RWPE2 (cell line): ENCODE measurements at regions not wholly inside any gene's neighbourhood (a gene's known extent, or its start where the extent isn't known, plus 50 kb on each side); places are given as distances from the start of the nearest gene placed in this dataset.
"Not testable (repeated sequence)": the region's sequence is repeated elsewhere in the genome, so short reads cannot be mapped to it uniquely, and the experiment has no call there.

Experiments
- ATAC-seq: fragments of 200-7000 bp; cut with Tn5 transposase; 3 replicates; pipeline ENCODE4 v1.9.1; 2021; ENCODE audit warnings: low read depth
- DNase-seq: peaks from one replicate; pipeline ENCODE4 v3.0.0-alpha.2; 2020; ENCODE audit warnings: low spot score
- H3K27ac ChIP-seq: fragments of 450-650 bp; 2 replicates; pipeline ENCODE4 v1.5.1; 2017; ENCODE audit warnings: mild to moderate bottlenecking; ENCODE audit not compliant: poor library complexity, severe bottlenecking
- H3K27me3 ChIP-seq: fragments of 250-450 bp; sonication (Bioruptor Pico); 2 replicates; pipeline ENCODE4 v1.5.1; 2021; ENCODE audit warnings: mild to moderate bottlenecking, moderate library complexity; ENCODE audit not compliant: insufficient read depth, poor library complexity, severe bottlenecking
- H3K36me3 ChIP-seq: fragments of 250-450 bp; sonication (Bioruptor Pico); 2 replicates; pipeline ENCODE4 v1.5.1; 2020; ENCODE audit warnings: low read depth, mild to moderate bottlenecking, moderate library complexity
- H3K4me1 ChIP-seq: fragments of 250-450 bp; sonication (Bioruptor Pico); 2 replicates; pipeline ENCODE4 v1.5.1; 2021; ENCODE audit warnings: mild to moderate bottlenecking, moderate library complexity; ENCODE audit not compliant: insufficient read depth, poor library complexity, severe bottlenecking
- H3K4me3 ChIP-seq: fragments of 250-450 bp; sonication (Bioruptor Pico); 2 replicates; pipeline ENCODE4 v1.5.1; 2021; ENCODE audit warnings: mild to moderate bottlenecking, moderate library complexity; ENCODE audit not compliant: severe bottlenecking
- H3K9me3 ChIP-seq: fragments of 250-450 bp; sonication (Bioruptor Pico); 2 replicates; pipeline ENCODE4 v1.5.1; 2021; ENCODE audit warnings: mild to moderate bottlenecking, moderate library complexity; ENCODE audit not compliant: severe bottlenecking
- CTCF ChIP-seq: fragments of 450-650 bp; IDR thresholded peaks from one replicate; pipeline ENCODE4 v1.5.1; 2017; ENCODE audit warnings: mild to moderate bottlenecking, moderate library complexity; ENCODE audit not compliant: poor library complexity, severe bottlenecking

GRCh38 chr1:213697192-213697802, 290.5 kb upstream of the PROX1 start:
- Histone ChIP-seq H3K4me3 (no peak overlapping the region), H3K4me1 (no peaks in the 10 kb centered on the region), H3K9me3 (no peaks in the 10 kb centered on the region), H3K27me3 (no peaks in the 10 kb centered on the region), H3K27ac (no peak overlapping the region), H3K36me3 (no peaks in the 10 kb centered on the region)
- ATAC-seq: no peak
- no peak for DNase-seq
- no peak for TF ChIP-seq CTCF

- DNase-seq (no peak), ATAC-seq (no peak)
- no peak for TF ChIP-seq CTCF
- no peaks in the 10 kb centered on the region for H3K4me1 ChIP-seq
- no peaks in the 10 kb centered on the region for H3K27me3 ChIP-seq
- H3K36me3 ChIP-seq: no peaks in the 10 kb centered on the region
- no peak overlapping the region for H3K4me3 ChIP-seq
- no peaks in the 10 kb centered on the region for H3K9me3 ChIP-seq
- H3K27ac ChIP-seq: no peak overlapping the region
Measured at GRCh38 chr1:213698092-213698702, 289.6 kb upstream of the PROX1 start.

GRCh38 chr1:213702703-213703102, 285.1 kb upstream of the PROX1 start:
- no peak overlapping the region for H3K27ac ChIP-seq
- DNase-seq: no peak
- no peak overlapping the region for H3K4me3 ChIP-seq
- TF ChIP-seq CTCF: no peak
- H3K36me3 ChIP-seq: no peaks in the 10 kb centered on the region
- H3K4me1 ChIP-seq: no peaks in the 10 kb centered on the region
- H3K9me3 ChIP-seq: no peaks in the 10 kb centered on the region
- no peak for ATAC-seq
- H3K27me3 ChIP-seq: no peaks in the 10 kb centered on the region

- H3K36me3 ChIP-seq: no peaks in the 10 kb centered on the region
- H3K4me1 ChIP-seq: no peaks in the 10 kb centered on the region
- ATAC-seq: no peak
- H3K4me3 ChIP-seq: no peak overlapping the region
- H3K27ac ChIP-seq: no peak overlapping the region
- DNase-seq: no peak
- no peak for TF ChIP-seq CTCF
- H3K27me3 ChIP-seq: no peaks in the 10 kb centered on the region
- H3K9me3 ChIP-seq: no peaks in the 10 kb centered on the region
Measured at GRCh38 chr1:213704941-213705340, 282.8 kb upstream of the PROX1 start.

GRCh38 chr1:213711833-213712490, 275.8 kb upstream of the PROX1 start:
- DNase-seq, H3K4me3 ChIP-seq, H3K27me3 ChIP-seq, H3K9me3 ChIP-seq, H3K27ac ChIP-seq, ATAC-seq, H3K4me1 ChIP-seq, H3K36me3 ChIP-seq: not testable (repeated sequence)
